ENCODE measurements at regions not wholly inside any gene's neighbourhood (a gene's known extent, or its start where the extent isn't known, plus 50 kb on each side); places are given as distances from the start of the nearest gene placed in this dataset.

DNA sequence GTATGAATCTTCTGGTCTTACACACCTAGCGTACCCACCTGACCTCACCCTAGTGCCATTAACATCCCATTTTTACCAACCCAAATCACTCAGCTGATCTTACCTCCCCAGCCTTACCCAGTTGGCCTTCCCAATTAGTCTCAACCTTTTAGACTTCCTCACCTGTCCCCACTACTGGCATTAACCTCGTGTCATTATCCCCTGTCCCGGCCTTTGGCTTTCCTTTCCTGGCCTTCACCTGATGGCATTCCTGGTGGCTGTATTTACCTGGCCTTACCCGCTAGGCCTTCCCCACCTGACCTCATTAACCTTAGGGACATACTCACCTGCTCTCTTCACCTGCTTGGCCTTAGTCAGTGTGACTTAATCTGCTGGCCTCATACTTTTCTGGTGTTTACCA, 104.1 kb downstream of the IL12A start:
- Mint-ChIP-seq H3K9me3 (no peaks in the 10 kb centered on the region), H3K36me3 (ENCODE audit: low read depth) (no peaks in the 10 kb centered on the region), H3K4me1 (ENCODE audit: low read depth) (no peaks in the 10 kb centered on the region), H3K27ac (no peak overlapping the region), H3K27me3 (ENCODE audit: insufficient read depth) (no peaks in the 10 kb centered on the region; the same call in 1 of the 2 replicates), H3K4me3 (no peak overlapping the region)
- TF ChIP-seq, protein P1, sequence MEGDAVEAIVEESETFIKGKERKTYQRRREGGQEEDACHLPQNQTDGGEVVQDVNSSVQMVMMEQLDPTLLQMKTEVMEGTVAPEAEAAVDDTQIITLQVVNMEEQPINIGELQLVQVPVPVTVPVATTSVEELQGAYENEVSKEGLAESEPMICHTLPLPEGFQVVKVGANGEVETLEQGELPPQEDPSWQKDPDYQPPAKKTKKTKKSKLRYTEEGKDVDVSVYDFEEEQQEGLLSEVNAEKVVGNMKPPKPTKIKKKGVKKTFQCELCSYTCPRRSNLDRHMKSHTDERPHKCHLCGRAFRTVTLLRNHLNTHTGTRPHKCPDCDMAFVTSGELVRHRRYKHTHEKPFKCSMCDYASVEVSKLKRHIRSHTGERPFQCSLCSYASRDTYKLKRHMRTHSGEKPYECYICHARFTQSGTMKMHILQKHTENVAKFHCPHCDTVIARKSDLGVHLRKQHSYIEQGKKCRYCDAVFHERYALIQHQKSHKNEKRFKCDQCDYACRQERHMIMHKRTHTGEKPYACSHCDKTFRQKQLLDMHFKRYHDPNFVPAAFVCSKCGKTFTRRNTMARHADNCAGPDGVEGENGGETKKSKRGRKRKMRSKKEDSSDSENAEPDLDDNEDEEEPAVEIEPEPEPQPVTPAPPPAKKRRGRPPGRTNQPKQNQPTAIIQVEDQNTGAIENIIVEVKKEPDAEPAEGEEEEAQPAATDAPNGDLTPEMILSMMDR (IDR thresholded peaks at IDR 0.05): no peak
- DNase-seq: no peak

DNA sequence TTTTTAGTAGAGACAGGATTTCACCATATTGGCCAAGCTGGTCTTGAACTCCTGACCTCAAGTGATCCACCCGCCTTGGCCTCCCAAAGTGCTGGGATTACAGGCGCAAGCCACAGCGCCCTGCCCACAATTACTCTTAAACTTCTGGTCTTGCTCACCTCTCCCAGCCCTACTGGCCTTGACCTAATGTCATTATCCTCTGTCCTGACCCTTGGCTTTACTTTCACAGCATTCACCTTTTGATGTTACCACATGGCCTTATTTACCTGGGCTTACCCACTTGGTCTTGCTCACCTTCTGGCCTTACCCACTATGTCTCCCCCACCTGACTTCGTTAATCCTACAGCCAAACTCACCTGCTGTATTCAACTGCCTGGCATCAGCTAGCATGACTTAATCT, 105.9 kb downstream of the IL12A start:
- DNase-seq: no peak
- peaks cover 5% of the 10 kb centered on the region; the same call in 1 of the 2 replicates for H3K27me3 Mint-ChIP-seq (ENCODE audit: insufficient read depth)
- H3K27ac Mint-ChIP-seq: no peak overlapping the region
- no peaks in the 10 kb centered on the region for H3K36me3 Mint-ChIP-seq (ENCODE audit: low read depth)
- H3K9me3 Mint-ChIP-seq: no peaks in the 10 kb centered on the region
- H3K4me3 Mint-ChIP-seq: no peak overlapping the region
- TF ChIP-seq, protein P1 (IDR thresholded peaks at IDR 0.05): no peak
- H3K4me1 Mint-ChIP-seq (ENCODE audit: low read depth): no peaks in the 10 kb centered on the region

DNA sequence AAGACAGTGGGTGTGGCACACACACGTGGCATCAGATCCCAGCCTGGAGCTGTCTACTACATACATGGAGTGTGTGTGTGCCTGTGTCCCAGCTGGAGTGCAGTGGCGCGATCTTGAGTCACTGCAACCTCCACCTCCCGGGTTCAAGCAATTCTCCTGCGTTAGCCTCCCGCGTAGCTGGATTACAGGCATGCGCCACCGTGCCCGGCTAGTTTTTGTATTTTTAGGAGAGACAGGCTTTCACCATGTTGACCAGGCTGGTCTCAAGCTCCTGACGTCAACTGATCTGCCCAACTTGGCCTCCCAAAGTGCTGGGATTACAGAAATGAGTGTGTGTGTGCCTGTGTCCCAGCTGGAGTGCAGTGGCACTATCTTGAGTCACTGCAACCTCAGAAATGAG, 108.8 kb downstream of the IL12A start:
- H3K4me1 Mint-ChIP-seq (ENCODE audit: low read depth): no peaks in the 10 kb centered on the region
- H3K4me3 Mint-ChIP-seq: no peak overlapping the region
- no peaks in the 10 kb centered on the region for H3K36me3 Mint-ChIP-seq (ENCODE audit: low read depth)
- TF ChIP-seq, protein P1 (IDR thresholded peaks at IDR 0.05): no peak
- peaks cover 10% of the 10 kb centered on the region; the same call in 1 of the 2 replicates for H3K27me3 Mint-ChIP-seq (ENCODE audit: insufficient read depth)
- no peak overlapping the region for H3K27ac Mint-ChIP-seq
- no peak for DNase-seq
- H3K9me3 Mint-ChIP-seq: no peaks in the 10 kb centered on the region

DNA sequence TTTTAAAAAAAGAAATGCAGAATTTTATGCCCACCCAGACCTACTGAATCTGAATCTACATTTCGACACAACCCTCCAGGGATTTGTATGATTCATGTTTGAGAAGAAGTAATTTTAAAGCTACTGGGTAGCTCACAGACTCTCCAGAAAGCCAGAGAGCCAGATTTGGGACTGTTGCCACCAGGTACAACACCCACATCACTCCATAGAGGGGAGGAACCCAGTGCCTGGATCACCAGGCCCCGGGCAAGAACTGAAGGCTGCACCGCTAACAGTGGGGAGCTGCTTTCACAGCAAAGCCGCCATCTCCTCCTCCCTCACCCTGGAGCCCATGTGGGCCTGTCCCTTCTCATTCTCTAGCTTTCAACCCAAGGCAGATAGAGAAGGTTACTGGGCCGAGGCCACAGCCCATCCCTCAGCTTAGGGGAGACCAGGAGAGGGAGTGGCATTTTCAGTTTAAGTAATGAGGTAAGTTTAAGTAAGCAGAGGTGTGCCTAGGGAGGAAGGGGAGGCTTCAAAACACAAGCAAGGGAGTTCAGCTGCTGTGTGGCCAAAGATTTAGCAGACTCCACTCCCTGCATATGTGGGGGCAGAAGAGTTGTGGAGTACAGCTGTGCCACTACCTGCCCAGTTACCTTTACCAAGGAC, 109.8 kb downstream of the IL12A start:
- H3K27ac Mint-ChIP-seq: no peak overlapping the region
- no peaks in the 10 kb centered on the region for H3K36me3 Mint-ChIP-seq (ENCODE audit: low read depth)
- no peak overlapping the region for H3K4me3 Mint-ChIP-seq
- H3K9me3 Mint-ChIP-seq: no peaks in the 10 kb centered on the region
- TF ChIP-seq, protein P1 (IDR thresholded peaks at IDR 0.05): no peak
- H3K4me1 Mint-ChIP-seq (ENCODE audit: low read depth): no peaks in the 10 kb centered on the region
- DNase-seq: no peak
- H3K27me3 Mint-ChIP-seq (ENCODE audit: insufficient read depth): peaks cover 10% of the 10 kb centered on the region; the same call in 1 of the 2 replicates

DNA sequence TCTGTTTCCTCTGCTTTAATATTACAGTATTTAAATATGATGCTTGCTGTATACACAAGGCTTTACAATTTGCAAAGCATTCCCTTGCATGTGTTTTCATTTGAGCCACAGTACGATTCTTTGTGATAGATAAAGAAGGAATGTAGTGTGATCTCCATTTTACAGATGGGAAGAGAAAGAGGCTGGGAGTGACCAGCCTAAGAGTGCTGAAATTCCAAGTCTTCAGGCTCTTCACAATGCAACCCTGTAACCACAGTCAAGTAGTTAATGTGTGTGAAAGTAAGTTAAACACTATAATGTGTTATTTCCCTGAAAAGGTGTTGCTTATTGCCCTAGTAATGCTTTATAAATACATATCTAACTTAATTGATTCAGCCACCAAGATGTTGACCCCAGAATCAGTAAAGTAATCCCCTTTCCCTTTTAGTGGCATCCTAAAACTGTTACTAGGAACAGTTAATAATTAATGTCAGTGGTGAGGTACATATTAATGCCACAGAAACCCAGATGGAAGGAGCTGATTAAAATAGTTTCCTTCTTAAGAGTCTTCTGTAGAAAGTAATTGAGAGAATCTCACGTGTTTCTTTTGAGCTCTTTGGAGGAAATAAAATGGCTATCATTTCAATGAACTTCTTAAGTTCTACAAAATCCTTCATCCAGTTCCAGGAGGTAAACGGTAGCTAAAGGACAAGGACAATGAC, 110.4 kb downstream of the IL12A start:
- no peaks in the 10 kb centered on the region for H3K9me3 Mint-ChIP-seq
- no peaks in the 10 kb centered on the region for H3K36me3 Mint-ChIP-seq (ENCODE audit: low read depth)
- DNase-seq: no peak
- H3K27me3 Mint-ChIP-seq (ENCODE audit: insufficient read depth): peaks cover 10% of the 10 kb centered on the region; the same call in 1 of the 2 replicates
- TF ChIP-seq, protein P1 (IDR thresholded peaks at IDR 0.05): no peak
- H3K4me1 Mint-ChIP-seq (ENCODE audit: low read depth): no peaks in the 10 kb centered on the region
- no peak overlapping the region for H3K4me3 Mint-ChIP-seq
- H3K27ac Mint-ChIP-seq: no peak overlapping the region
